Activated CD4-positive, alpha-beta T cell treated with anti-CD3 and anti-CD28 coated beads, Interleukin-2, amount 50 U/mL, for 1 hour (primary cell): ENCODE measurements at regions not wholly inside any gene's neighbourhood (a gene's known extent, or its start where the extent isn't known, plus 50 kb on each side); places are given as distances from the start of the nearest gene placed in this dataset.

Experiments
- DNase-seq: peaks from one replicate; pipeline ENCODE4 v3.0.0-alpha.2; 2020

DNA sequence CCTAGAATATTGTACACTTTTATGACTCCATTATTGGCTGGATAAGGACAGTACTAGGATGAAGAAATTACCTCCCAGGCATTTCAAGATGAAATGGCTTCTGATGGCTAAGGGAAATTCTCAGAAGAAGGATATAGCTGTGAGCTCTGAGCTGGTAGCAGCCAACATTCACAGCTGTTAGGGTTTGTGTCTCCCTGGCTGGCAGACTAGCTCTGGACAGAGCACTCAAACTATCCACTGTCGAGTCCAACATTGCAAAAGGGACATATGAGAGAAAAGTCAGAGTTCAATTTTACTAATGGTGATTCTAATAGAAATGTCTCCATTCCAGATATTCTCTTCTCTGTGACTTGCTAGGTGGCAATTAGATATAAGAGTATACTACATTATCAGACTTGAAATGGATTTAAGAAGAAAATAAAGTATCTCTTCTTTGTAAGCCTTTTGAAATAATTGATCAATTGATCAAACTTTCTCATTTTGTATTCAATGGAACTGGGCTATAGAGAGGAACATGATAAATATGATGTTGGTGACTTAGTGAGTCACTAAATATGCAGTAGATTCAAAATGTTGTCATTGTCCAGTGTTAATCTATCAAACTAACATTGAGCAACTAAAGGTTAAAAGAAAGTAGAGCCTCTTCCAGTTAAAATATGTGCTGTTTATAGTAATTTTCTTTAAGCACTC is 1920.3 kb downstream of the SUCLG1 start:
- DNase-seq: no peak

DNA sequence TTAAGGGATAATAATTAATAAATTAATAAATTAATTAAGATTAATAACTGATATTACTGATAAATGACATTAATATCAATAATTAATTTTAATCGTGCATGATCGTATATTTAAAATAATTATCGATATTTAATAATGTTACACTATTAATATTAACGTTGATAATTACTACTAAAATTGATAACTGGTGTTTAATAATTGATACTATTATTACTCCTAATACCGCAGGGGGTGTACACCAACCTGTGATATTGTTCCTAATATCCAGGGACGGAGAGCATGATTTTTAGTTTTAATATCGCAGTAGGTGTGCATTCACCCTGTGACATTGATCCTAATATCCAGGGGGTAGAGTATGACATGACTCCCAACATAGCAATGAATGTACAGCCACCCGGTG is 1930.8 kb downstream of the SUCLG1 start:
- no peak for DNase-seq

DNA sequence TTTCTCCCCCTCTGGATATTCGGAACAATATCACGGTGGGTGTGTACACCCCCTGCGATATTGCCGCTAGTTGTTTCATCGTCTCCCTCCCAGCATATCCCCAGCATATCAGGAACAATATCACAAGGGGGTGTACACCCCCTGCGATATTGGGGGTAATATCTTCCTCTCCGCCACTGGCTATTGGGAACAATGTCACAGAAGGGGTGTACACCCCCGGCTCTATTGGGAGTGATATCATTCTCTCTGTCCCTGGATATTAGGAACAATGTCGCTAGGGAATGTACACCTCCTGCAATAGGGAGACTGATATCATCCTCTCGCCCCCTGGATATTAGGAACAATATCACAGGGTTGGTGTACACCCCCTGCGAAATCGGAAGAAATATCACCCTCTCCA is 1932.0 kb downstream of the SUCLG1 start:
- DNase-seq: no peak

DNA sequence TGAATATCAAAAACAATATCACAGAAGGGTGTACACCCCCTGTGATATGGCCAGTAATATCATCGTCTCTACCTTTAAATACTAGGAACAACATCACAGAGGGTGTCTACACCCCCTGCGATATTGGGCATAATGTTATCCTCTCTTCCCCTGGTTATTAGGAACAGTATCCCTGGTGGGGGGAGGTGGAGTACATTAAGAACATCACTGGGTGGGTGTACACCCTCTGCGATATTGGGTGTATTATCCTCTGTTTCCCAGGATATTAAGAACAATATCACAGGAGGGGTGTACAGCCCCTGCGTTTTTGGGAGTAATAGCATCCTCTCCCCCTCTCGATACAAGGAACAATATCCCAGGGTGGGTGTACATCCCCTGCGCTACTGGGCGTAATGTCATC is 1932.8 kb downstream of the SUCLG1 start:
- DNase-seq: no peak

DNA sequence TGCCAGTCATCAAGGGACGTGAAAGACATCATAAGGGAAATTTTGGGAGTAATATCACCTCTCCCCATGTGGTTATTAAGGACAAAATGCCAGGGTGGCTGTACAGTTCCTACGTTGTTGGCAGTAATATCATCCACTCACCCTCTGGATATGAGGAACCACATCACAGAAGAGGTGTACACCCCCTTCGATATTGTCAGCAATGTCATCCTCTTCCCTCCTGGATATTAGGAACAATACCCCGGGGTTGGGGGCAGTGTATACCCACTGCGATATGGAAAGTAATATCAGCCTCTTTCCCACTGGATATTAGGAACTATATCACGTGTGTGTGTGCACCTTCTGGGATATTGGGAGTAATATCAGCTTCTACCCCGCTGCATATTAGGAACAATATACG is 1933.3 kb downstream of the SUCLG1 start:
- DNase-seq: no peak

DNA sequence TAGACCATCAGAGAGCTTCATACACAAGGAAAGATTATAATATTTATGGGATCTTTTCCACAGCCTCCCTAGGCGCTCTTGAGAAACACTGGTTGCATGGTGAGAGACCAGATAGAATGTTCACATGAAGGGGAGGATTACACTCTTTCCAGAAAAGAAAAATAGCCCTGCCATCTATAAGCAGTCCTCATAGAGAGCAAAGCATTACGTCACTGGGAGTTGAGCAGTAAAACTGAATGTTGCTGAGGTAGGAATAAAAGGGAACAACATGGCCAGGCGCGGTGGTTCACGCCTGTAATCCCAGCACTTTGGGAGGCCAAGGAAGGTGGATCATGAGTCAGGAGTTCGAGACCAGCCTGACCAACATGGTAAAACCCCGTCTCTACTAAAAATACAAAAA is 1934.3 kb downstream of the SUCLG1 start:
- no peak for DNase-seq

DNA sequence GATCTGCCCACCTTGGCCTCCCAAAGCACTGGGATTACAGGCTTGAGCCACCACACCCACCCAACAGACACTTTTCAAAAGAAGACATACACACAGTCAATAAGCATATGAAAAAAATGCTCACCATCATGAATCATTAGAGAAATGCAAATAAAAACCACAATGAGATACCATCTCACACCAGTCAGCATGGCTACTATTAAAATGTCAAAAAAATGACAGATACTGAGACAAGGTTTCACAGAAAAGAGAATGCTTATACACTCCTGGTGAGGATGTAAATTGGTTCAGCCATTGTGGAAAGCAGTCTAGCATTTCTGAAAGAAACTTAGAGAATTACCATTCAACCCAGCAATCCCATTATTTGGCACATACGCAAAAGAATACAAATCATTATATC is 1947.2 kb downstream of the SUCLG1 start:
- DNase-seq: no peak

DNA sequence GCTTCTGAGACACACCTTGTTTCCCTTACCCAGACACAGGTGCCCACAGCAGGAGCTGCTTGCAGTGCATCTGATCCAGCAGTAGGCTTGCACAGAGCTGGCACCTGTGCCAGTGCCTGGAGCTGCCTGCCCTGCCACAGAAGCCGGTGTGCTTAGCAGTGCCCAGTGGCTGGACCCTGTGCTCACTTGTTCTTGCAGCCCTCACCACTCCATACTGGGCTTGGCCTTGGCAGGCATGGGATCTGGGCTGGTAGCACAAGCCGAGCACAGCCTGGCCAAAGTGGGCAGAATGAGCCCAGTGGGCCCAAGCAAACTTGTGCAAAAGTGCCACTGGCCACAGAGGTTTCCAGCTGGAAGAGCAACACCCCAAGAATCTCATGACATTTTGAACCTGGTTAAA is 1950.4 kb downstream of the SUCLG1 start:
- DNase-seq: no peak

DNA sequence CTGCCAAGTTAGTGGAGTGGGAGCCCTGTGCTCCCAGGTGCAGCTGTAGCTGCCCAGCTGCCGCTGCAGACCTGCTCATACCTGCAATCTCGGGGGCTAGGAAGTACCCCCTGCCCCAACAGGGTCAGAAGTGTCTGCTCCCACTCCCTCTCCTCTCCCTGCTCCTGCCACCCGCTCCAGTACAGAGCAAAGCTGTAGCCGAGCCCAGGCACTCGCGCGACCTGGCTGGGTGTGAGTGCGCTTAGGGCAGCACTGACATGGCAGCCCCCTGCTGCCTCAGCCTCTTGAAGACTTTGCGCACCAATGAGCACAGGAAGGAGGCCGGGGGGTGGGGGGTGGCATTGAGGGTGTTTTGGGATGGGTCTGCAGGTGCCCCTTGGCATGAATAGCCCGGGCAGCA is 1951.4 kb downstream of the SUCLG1 start:
- no peak for DNase-seq

DNA sequence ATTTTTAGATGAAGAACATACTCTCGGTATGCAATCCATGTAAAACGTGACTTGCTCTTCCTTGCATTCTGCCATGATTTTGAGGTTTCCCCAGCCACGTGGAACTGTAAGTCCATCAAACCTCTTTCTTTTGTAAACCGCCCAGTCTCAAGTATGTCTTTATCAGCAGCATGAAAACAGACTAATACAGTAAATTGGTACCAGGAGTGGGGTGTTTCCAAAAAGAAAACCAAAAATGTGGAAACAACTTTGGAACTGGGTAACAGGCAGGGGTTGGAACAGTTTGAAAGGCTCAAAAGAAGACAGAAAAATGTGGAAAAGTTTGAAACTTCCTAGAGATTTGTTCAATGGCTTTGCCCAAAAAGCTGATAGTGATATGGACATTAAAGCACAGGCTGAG is 1957.9 kb downstream of the SUCLG1 start:
- DNase-seq: no peak

DNA sequence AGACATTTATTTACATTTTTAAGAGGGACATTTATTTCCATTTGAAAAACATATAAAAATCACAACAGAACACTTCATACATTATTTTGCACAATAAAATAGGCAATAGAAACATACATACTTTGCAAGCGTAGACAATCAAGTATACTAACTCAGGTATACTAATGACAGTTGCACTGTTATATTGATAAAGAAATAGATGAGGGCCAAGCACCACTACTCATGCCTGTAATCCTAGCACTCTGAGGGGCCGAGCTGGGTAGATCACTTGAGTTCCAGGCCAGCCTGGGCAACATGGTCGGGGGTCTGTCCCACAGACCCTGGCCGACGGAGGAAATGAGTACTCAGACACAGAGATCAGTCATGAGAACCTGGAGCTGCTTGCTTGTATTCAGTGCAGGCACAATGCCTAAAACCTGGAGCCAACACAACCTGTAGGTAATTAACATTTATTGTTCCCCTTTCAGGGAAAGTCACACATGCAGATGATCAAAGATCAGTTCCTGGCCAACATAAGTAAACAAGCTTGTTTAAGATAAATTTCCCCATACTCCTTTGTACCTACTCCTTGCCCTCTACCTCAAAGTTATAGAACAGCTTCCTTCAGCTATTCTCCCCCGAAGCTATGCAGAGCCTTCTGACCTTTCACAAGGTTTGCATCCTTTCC is 1960.2 kb downstream of the SUCLG1 start:
- DNase-seq: no peak

DNA sequence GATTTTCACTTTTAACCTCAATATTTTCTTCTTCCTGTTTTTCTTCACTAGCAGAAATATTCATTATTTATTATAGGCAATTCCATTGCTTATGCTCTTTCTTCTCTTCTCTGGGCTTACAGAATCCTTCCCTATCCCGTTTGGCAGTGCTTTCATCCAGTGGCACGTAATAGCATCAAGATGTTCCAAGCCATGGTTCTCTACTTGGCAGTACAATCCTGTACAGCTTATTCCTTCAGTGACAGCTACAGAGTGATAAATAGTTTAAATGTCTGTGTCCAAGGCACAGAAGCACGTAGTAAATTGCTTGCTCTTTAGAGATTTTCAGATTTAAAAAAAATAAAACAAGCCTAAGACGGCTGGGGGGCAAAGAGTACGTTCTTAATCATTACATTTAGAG is 1964.3 kb downstream of the SUCLG1 start:
- no peak for DNase-seq

DNA sequence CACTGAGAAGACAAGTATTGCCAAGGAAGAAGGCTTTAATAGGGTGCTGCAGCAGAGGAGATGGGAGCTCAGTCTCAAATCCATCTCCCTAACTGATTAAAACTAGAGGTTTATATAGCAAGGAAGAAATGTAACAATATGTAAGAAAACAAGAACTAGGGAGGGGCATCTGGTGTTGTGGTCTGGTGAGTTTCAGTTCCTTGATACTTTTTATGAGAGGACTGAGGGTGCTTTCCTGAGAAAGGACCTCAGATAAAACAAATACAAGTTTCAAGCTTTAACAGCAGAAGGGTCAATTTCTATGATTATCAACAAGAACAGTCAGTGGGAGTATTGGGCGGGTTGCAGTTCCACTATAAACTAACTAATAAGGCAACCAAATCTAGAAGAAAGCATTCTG is 1967.5 kb downstream of the SUCLG1 start:
- no peak for DNase-seq

DNA sequence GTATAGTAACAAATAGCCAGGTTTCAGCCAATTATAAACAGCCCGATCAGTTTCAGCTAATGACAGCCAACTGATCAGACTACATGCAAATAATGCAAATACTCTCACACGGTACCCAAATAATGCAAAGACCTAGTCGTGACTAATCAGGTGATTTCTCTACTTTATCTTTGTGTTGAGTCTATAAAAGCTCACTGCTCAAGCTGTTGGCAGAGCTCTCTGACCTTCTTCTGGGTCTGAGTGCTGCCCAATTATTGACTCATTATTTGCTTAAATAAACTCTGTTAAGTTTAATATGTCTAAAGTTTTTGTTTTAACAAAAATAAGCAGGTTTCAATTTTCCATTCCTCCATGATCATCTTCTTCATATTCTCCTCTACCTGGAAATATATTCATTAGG is 1971.7 kb downstream of the SUCLG1 start:
- no peak for DNase-seq

DNA sequence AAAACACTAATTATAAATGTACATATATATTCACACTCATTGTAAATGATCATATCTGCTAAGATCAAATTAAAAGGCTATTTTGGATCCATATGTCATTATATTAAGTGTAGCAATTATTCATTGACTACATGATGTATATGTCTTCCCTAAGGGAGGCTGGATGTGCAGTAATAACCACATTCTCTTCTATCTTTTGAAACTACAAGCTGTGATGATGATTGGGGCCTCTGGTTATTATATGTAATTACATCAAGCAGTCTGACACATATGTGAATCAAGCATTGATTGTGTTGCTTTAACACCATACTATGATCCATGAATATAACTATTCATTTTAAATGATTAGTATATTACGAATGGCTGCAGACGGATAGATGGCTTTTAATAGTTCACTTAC is 1973.4 kb downstream of the SUCLG1 start:
- DNase-seq: no peak

DNA sequence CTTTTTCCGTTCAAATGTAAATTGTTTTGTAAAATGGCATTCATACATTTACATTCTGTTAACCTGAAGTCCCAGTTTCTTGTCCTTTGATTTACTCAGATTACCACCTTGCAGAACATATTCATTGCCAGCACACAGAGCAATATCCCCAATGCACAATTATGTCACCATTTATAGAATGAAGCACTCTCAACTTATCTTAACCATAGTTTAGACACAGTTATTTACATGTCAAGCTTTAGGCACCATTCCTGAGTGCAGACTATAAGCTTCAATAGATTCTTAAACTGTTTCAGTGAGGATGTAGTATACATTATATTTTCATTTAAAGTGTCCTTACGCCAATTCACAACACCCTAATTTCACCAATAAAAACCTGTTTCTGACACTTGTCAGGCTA is 1977.9 kb downstream of the SUCLG1 start:
- DNase-seq: no peak

DNA sequence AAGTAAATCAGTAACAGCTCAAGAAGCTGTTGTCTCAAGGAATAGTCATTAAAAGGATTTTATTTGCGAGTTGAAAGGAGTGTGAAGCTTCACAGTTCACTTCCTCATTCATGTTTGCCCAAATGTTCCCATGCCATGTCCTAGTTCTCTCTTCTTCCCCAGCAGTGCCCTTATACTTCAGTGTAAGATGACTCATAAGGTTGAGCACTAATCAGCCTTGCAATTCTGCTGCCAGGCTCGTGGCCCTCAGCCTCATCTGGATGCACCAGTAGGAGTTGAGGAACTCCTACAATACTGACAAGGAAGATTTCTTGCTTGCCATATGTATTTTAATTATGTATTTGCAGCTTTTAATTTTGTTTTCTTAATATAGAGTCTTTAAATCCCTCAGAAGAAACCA is 1980.4 kb downstream of the SUCLG1 start:
- DNase-seq: no peak

DNA sequence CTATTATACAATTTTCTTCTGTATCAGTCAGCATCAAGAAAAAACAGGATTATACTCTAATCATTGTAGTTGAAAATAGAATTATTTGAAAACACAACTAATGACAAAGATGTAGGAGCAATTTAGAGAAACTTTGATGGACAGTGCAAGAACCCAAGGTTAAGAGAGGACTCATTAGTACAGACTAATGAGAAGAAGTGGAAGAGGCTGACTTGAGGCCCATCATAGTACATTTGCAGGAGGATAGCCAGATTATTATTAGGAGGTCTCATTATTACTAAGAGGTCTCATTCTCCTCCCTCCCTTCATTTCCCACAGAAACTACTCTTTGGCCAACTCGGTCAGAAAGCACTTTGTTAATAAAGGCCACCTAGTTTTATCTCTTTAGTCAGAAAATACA is 1983.0 kb downstream of the SUCLG1 start:
- DNase-seq: no peak

DNA sequence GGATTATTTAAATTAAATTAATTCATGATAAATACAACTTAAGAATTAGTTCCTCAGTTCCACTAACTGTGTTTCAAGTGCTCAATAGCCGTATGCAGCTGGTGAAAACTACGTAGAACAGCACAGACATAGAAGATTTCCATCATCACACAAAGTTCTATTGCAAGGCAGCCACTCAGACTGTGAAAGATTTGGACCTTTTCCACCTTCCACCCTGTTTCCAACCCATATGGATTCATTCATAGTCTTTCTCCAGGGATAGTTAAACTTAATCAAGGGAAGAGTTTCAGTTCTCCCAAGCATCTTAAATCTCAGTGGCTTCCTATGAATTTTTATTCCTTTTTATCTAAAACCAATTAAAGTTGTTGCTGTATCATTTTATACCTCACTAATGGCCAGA is 2030.8 kb downstream of the SUCLG1 start:
- DNase-seq: no peak

DNA sequence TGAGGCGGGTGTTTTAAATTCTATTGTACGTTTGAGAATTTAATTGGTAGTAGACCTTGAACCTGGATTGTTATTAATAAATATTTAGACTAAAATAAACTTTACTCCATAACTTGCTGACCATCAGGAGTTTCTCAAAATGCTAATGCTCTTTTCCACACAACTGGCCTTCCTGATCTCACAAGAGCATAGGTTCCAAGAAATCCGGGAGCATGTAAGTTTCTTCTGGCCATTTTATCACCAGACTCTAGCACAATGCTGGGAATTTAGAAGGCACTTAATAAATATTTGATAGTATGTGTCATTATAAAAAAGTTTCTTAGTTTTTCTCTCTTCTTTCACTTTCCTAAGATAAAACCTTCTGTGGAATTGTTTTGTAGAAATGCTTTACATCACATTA is 2047.1 kb downstream of the SUCLG1 start:
- DNase-seq: no peak

DNA sequence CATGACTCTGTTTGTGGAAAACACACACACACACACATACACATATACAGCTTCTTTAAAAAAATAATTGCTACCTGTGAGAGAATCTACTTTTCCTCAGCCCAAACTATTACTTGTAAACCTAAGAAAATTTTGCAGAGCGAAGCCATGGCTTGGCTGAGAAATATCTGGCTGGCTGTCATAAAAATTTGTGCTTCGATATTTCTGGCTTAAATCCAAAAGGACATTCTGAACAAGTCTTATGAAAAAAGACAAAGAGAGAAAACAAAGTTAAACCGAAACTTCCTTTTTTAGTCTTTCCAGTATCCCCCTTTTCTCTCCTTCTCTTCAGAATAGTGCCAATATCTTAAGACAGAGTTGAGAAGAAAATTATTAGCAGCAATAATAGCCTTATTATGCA is 2048.0 kb downstream of the SUCLG1 start:
- DNase-seq: no peak

DNA sequence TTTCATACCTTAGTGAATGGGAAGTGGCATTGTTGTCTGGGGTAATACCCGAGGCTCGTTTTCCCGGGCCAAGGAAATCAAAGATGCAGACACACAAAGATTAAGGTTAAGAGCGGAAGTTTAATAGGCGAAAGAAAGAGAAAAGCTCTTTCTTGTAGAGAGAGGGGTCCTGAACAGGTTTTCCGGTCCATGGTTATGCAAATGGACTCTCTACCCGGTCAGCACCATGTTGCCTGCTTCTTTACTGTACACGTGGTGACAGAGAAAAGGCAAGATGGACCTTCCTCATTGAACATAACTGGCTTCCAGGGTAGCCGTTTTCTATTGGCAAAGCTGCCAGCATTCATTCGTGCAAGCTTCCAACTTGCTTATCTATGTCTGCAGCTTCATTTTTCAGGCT is 2063.5 kb downstream of the SUCLG1 start:
- DNase-seq: no peak

DNA sequence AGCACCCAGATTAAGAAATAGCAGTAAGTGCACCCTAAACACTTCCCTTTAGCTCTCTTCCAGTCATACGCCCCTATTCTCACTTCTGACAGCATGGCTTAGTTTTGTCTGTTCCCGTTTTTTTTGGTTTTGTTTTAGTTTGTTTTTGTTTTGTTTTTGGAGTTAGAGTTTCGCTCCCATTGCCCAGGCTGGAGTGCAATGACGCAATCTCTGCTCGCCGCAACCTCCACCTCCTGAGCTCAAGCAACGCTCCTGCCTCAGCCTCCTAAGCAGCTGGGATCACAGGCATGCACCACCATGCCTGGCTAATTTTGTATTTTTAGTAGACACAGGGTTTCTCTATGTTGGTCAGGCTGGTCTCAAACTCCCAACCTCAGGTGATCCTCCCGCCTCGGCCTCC is 2067.7 kb downstream of the SUCLG1 start:
- no peak for DNase-seq

DNA sequence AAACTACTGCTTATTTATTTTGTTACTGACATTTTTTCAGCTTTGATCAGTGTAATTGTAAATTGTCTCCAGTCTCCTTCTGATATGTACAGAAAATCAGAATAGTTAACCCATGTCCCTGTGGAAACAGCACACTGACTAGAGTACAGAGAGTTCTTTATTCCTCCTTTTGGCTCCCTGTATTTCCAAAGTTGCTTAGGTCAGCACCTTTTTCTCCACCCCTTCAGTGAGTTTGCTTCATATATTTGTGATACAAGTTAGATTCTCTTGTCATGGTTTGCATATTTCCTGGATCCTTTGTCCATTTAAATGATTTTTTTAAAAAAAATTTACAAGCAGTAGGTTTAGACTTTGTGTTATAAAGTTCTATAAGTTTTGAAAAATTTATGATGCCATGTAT is 2051.1 kb upstream of the LRRTM1 start:
- DNase-seq: no peak

DNA sequence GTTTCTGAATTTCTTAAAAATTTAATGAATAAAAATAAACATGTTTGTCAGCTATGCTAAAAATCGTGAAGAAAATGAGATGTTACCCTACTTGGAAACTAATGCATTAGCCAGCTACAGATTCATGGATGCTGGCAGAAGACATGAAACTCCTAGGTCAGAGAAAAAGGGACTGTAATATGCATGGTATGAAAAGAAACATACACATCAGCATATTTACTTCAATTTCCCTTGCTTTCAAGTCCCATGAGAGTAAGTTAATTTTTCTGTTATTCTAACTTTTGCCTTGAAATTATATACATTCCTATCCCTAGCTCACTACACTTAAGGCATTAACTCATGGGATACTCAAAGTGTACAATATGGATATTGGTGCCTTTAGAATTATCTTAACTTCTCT is 2041.4 kb upstream of the LRRTM1 start:
- no peak for DNase-seq
